ENCODE measurements at regions not wholly inside any gene's neighbourhood (a gene's known extent, or its start where the extent isn't known, plus 50 kb on each side); places are given as distances from the start of the nearest gene placed in this dataset.

DNA sequence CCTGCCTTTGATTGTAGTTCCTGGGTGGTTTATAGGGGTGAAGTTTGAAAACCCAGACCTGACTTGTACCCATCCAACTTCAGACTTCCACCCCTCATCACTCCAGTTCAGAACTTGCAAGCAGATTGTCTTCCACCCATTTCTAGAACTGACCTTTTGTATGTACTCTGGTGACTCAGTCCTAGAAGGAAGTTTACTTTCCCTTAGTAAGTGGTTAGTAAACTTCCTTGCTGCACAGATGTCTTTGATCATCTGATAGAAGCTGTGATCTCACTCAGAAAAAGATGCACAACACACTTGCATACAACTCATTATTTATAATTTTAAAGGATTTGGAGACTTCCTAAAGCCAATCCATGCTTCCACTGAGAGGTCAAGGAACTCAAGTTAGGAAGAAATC lies 368.0 kb downstream of the MFSD1 start:
- H3K4me3 ChIP-seq (ENCODE audit: low read length) = no peak overlapping the region
- no peak for TF ChIP-seq ZNF274 (IDR thresholded peaks at IDR 0.05; ENCODE audit: low read depth, low read length)

DNA sequence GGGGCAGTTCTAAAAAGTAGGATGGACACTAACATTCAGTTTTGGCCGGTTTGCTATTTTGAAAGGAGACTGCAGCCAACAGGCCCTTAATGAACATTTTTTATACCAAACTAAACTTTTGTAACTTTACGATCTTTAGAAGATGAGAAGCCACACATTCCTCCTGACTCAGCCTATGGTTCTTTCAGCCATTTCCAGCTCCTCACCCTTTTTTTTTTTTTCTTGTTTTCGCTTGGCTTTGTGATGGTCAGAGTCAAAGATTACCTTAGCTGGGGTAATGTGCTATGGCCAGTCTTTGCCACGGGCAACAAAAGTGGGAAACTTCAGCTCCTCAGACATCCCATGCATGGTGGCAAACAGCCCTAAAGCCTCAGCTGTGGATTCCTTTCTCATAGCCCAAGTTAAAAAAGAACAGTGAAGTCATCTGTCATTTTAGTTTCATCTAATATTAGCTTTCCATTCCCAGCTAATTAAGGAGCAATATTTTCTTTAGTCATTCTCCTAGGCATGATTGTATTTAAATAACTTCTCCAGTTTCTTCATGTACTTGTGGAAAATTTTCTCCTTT lies 368.7 kb downstream of the MFSD1 start:
- H3K4me3 ChIP-seq (ENCODE audit: low read length) = no peak overlapping the region
- TF ChIP-seq ZNF274 (IDR thresholded peaks at IDR 0.05; ENCODE audit: low read depth, low read length) = no peak

DNA sequence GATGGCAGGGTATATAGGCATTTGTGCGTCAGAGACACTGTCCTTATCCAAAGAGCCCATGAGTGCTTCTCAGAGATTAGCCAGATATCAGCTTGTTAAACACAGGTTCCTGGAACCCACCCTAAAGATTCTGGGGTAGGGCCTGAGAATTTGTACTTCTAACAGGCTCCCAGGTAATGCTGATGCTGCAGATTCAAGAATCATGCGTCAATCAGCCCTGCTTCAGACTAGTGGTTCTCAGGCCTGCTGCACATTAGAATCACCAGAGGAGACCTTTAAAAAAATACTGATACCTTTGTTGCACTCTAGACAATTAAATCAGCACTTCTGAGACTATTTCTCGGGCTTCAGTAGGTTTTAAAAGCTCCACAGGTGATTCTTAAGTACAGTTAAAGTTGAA lies 369.5 kb downstream of the MFSD1 start:
- no peak overlapping the region for H3K4me3 ChIP-seq (ENCODE audit: low read length)
- TF ChIP-seq ZNF274 (IDR thresholded peaks at IDR 0.05; ENCODE audit: low read depth, low read length) = no peak

DNA sequence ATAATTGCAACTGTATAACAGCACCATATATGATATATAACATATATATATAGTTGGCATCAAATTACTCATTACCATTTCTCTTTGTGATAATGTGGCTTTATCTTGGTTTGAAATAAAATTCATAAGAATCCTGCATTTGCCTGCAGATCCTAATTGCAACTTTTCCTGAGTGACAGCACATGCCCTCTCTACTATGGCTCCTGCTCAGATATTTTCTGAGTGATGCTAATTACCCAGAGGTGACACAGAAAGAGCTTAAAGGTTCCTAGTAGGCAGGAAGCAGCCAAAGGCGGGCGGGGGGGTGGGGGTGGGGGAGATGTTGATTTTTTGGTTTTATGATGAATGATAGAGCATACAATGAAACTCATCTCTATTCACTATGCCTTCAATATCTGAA lies 370.6 kb downstream of the MFSD1 start:
- TF ChIP-seq ZNF274 (IDR thresholded peaks at IDR 0.05; ENCODE audit: low read depth, low read length) = no peak
- no peak overlapping the region for H3K4me3 ChIP-seq (ENCODE audit: low read length)

DNA sequence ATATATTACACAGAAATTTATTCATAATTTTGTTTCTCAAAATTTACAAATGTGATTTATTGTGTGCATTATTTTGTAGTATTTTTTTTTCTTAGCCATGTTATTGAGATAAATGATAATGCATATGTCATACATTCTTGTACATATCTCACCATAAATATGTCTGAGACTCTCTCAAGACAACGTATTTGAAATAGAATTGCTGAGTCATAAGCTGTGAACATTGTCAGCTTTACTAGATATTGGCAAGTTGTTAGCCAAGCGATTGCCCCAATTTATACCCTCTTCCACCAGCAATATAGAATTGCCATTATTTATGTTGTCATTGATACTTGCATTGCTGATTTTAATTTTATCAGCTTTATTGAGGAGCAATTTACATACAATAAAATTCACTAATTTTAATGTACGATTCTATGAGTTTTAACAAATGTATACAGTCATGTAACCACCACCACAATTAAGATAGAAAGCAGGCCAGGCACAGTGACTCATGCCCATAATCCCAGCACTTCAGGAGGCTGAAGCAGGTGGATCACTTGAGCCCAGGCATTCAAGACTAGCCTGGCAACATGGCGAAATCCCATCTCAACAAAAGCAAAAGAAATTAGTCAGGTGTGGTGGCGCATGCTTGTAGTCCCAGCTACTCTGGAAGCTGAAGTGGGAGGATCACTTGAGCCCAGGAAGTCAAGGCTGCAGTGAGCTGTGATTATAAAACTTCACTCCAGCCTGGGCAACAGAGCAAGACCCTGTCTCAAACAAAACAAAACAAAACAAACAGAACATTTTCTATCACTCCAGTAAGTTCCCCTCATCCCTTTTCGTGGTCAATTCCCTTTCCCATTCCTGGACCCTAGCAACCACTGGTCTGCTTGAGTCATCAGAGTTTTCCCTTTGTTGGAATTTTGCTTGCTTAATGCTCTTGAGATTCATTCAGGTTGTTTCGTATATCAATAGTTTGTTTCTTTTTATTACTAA lies 373.1 kb downstream of the MFSD1 start:
- no peak for TF ChIP-seq ZNF274 (IDR thresholded peaks at IDR 0.05; ENCODE audit: low read depth, low read length)
- no peak overlapping the region for H3K4me3 ChIP-seq (ENCODE audit: low read length)

DNA sequence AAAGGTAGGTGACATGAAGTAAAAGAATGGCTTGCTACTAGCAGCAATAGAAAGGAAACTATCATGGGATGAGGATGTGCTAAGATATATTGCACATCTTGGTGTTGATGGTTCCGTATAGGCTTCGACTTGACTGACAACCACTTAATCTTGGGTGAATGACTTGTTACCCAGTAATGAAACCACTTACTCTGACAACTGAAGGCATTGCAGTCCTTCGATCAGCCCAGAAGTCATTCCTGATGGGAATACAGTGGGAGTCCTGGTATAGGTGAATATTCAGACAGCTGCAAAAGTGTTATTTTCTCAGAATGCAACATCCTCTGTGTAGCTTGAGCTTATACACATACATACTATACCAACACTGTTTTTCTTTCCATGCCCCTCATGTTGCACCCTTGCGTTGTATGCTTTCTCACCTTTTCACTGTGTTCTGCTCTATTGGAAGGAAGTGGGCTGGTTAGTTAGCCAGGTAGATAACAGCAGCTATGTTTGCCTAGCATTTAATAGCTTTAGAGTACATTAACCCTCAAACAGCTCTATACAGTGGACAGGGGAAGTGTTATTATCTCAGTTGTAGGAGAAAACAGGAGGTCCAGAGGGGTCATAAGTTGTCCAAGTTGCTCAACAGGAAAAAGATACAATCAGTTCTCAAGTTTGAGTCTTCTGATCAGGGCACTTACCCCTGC lies 376.5 kb downstream of the MFSD1 start:
- no peak for TF ChIP-seq ZNF274 (IDR thresholded peaks at IDR 0.05; ENCODE audit: low read depth, low read length)
- H3K4me3 ChIP-seq (ENCODE audit: low read length) = no peak overlapping the region

DNA sequence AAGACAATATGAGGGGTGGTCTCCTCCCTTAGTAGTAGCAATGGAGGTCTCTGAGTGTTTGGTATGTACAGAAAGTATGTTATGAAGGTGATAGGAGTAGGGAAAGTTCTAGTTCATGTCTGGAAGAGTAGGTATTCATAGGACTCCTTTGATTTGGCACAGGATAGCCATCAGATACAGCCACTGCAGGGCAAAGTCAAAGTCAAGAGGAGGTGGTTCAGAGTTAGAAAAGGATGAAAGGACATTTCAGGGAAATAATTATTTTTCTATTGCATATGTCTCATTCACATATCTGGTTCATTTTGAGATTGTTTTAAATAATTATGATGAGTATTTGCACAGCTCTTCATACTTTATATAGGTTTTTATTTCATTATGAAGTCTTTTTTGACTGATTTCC lies 381.1 kb downstream of the MFSD1 start:
- no peak overlapping the region for H3K4me3 ChIP-seq (ENCODE audit: low read length)
- TF ChIP-seq ZNF274 (IDR thresholded peaks at IDR 0.05; ENCODE audit: low read depth, low read length) = no peak

DNA sequence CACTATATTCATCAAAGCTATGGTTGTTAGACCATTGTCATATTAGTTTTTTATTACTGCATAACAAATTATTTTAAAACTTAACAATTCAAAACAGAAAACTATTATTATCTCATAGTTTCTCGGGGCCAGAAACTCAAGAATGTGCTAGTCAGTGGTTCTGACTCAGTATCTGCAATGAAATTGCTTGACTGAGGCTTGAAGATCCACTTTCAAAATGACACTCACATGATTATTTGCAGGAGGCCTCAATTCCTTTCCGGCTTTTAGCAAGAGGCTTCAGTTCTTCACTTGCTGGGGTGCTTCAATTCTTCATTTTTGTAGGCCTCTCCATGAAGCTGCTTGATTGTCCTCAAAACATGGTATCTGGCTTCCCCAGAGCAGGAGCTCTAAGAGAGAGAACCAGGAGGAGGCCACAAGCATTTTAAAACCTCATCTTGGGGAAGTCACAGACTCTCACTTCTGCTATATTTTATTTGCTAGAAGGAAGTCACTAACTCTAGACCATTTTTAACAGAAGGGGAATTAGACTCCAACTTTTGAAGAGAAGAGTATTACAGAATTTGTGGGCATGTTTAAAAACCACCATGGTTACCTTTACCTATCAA lies 383.7 kb downstream of the MFSD1 start:
- no peak overlapping the region for H3K4me3 ChIP-seq (ENCODE audit: low read length)
- no peak for TF ChIP-seq ZNF274 (IDR thresholded peaks at IDR 0.05; ENCODE audit: low read depth, low read length)

DNA sequence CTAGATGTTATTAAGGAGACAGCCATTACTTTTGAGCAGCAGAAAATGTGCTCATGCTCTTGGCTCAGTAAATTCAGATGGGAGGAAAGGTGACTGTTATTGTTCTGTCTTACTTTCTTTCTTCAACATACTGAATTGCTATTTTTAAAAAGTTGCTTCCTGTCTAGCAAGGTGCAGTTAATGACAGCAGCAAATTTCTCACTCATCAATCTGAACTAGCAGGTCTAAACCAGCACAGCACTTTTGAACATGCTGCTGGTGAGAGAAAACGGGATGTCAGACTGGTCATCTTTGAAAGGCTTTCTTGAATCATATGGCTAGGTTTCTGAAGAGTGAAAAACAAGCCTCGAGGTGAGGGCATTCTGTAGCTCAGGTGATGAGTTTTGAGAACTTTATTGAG lies 384.7 kb downstream of the MFSD1 start:
- H3K4me3 ChIP-seq (ENCODE audit: low read length) = no peak overlapping the region
- TF ChIP-seq ZNF274 (IDR thresholded peaks at IDR 0.05; ENCODE audit: low read depth, low read length) = no peak

DNA sequence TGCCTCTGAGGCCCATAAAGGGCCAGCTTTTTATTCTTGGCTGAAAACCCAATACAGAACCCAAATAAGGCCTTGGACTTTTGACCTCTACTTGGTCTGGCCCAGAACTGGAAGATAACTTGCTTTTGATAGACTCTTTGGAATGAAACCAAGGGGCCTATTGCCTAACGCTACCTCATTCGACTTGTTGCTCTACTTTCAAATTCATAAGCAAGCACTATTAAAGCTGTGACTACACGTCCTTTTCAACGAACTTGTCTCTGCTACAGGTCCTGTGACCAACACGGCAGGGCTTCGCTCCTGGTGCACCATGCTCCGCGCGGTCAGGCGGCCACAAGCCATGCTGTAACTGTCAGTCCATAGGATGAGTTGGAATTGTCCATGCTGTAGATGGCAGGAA lies 385.4 kb downstream of the MFSD1 start:
- TF ChIP-seq ZNF274 (IDR thresholded peaks at IDR 0.05; ENCODE audit: low read depth, low read length) = no peak
- no peak overlapping the region for H3K4me3 ChIP-seq (ENCODE audit: low read length)

DNA sequence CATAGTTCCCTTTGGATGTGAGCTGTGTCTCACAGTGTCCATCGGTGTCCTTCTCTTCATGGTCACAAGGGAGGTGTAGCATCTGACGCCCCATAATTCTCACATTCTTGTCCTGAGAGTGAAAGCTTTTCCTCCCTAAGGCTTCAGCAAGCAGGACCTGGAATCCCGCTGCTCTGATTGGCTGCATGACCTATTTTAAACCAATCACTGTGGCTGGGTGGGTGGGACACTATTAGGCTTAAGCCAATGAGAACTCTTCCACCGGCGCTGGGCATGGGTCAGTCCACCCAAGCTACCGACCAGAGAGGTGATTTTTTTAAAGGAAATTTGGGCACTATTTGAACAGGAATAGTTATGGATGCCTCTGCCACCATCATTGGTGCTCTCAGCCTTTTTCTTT lies 385.9 kb downstream of the MFSD1 start:
- TF ChIP-seq ZNF274 (IDR thresholded peaks at IDR 0.05; ENCODE audit: low read depth, low read length) = no peak
- no peak overlapping the region for H3K4me3 ChIP-seq (ENCODE audit: low read length)

DNA sequence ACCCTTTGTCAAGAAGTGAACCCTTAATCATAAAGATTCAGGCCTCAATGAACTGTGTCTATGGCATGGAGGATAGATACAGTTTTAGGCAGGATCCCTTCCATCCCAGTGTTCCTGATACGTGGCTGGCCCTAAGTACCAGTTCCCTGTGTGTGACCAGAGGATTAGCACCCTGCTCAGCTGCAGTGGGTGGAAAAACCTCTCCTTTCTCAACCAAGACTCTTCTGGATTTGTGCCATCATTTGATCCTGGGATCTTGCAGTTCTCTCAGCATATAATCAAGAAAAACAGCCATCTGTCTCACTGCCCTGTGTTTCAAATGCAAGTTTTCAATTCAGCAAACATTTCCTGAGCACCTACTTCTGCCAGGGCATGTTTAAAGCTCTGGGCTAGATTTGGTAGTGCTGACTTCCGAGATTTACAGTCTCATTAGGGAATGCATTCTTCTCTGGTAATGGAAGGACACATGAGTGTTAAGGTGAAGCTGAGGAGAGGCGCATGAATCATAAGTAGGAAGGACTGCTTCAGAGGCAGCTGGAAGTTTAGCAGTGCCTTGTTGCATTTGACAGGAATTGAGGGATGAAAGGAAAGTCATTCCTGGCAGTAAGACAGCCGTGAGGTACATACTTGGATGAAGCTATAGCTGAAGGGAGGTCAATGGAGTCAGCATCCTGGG lies 388.3 kb downstream of the MFSD1 start:
- no peak overlapping the region for H3K4me3 ChIP-seq (ENCODE audit: low read length)
- no peak for TF ChIP-seq ZNF274 (IDR thresholded peaks at IDR 0.05; ENCODE audit: low read depth, low read length)

DNA sequence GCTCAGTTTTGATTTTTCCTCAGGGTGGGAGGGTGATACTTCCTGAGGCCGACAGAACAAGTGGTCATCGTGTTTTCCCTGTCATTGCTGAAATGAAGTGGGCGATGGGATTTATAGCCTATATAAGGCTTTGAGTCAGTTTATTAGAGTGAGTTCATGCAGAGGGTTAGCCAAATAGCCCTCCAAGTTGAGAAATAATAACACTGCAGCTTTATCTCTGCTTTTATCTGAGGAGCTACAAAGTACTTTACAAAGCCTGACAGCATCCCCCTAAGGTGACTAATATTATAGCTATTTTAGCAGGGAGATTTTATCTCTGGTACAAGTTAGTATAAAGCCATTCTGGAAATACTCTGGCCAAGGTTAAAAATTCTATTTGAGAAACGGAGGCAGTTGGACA lies 389.6 kb downstream of the MFSD1 start:
- H3K4me3 ChIP-seq (ENCODE audit: low read length) = no peak overlapping the region
- TF ChIP-seq ZNF274 (IDR thresholded peaks at IDR 0.05; ENCODE audit: low read depth, low read length) = no peak

DNA sequence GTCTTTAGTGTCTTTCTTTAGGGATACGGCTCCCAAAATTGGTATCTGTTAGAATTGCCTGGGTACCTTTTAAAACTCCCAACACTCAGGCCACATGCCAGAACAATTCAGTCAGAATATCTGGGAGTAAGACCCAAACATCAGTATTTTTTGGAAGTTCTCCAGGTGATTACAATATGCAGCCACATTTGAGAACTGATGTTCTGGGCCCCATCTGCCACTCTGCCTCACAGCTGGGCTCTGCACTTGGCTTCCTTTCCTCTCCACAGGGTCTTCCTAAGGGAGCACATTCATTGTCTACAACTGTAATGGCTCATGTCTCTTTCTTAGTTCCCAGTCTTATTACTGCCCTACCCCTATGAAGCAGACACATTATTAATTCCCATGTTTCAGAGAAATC lies 394.5 kb downstream of the MFSD1 start:
- no peak for TF ChIP-seq ZNF274 (IDR thresholded peaks at IDR 0.05; ENCODE audit: low read depth, low read length)
- H3K4me3 ChIP-seq (ENCODE audit: low read length) = no peak overlapping the region
